ENCODE measurements at regions not wholly inside any gene's neighbourhood (a gene's known extent, or its start where the extent isn't known, plus 50 kb on each side); places are given as distances from the start of the nearest gene placed in this dataset.

GRCh38 chr1:30451532-30452125 lies 271.8 kb downstream of the MATN1 start:
- TF ChIP-seq EP300 (conservative IDR thresholded peaks at IDR 0.05; ENCODE audit: poor library complexity, severe bottlenecking) (no peak), MXI1 (conservative IDR thresholded peaks at IDR 0.05; ENCODE audit: poor library complexity, severe bottlenecking) (no peak), SMC3 (conservative IDR thresholded peaks at IDR 0.05; ENCODE audit: poor library complexity) (no peak), POLR2AphosphoS5 (IDR thresholded peaks at IDR 0.05) (no peak), RAD21 (conservative IDR thresholded peaks at IDR 0.05) (no peak), EZH2 (IDR thresholded peaks at IDR 0.05; ENCODE audit: borderline replicate concordance, insufficient read depth, low read length, poor library complexity, severe bottlenecking) (no peak)
- TF ChIP-seq, protein P1, sequence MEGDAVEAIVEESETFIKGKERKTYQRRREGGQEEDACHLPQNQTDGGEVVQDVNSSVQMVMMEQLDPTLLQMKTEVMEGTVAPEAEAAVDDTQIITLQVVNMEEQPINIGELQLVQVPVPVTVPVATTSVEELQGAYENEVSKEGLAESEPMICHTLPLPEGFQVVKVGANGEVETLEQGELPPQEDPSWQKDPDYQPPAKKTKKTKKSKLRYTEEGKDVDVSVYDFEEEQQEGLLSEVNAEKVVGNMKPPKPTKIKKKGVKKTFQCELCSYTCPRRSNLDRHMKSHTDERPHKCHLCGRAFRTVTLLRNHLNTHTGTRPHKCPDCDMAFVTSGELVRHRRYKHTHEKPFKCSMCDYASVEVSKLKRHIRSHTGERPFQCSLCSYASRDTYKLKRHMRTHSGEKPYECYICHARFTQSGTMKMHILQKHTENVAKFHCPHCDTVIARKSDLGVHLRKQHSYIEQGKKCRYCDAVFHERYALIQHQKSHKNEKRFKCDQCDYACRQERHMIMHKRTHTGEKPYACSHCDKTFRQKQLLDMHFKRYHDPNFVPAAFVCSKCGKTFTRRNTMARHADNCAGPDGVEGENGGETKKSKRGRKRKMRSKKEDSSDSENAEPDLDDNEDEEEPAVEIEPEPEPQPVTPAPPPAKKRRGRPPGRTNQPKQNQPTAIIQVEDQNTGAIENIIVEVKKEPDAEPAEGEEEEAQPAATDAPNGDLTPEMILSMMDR (IDR thresholded peaks at IDR 0.05; ENCODE audit: poor library complexity, severe bottlenecking) = no peak
- Histone ChIP-seq H3K9ac (ENCODE audit: low read length) (no peak overlapping the region), H3F3A (ENCODE audit: insufficient read depth, low read length, poor library complexity, severe bottlenecking) (no peaks in the 10 kb centered on the region), H3K27ac (ENCODE audit: low read length) (no peak overlapping the region), H3K79me2 (replicated peaks; ENCODE audit: insufficient read depth, low read length) (no peaks in the 10 kb centered on the region), H3K36me3 (ENCODE audit: insufficient read depth, low read length) (no peaks in the 10 kb centered on the region), H3K4me2 (ENCODE audit: low read length) (no peak overlapping the region), H2AFZ (ENCODE audit: low read depth, low read length) (no peak overlapping the region), H3K27me3 (ENCODE audit: insufficient read depth, low read depth, low read length) (no peaks in the 10 kb centered on the region), H3K4me3 (ENCODE audit: low read length) (no peak overlapping the region), H4K20me1 (ENCODE audit: insufficient read depth) (no peaks in the 10 kb centered on the region), H3K9me3 (ENCODE audit: low read length) (no peaks in the 10 kb centered on the region), H3K9me2 (ENCODE audit: insufficient read depth, low read length) (no peaks in the 10 kb centered on the region)

DNA sequence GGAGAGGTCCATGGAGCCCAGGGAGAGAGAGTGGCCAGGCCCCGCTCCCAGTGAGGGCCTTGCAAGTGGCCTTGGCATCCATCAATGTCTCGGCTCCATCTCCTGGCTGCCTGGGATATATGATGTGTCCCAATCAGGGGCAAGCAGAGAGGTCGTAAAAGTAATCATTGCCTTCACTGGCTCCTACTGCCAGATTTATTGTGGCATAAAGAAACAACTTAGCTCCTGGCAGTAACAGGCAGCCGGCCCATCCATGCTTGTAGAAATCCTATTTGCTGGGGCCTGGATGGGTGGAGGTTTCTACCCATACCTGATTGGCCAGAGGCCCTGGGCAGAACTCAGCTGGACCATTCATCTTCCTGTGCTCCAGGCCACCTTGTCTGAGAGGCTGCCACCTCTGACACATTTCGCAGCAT lies 272.6 kb downstream of the MATN1 start:
- Histone ChIP-seq H4K20me1 (ENCODE audit: insufficient read depth) (no peaks in the 10 kb centered on the region), H3K9ac (ENCODE audit: low read length) (no peak overlapping the region), H3K79me2 (replicated peaks; ENCODE audit: insufficient read depth, low read length) (no peaks in the 10 kb centered on the region), H3F3A (ENCODE audit: insufficient read depth, low read length, poor library complexity, severe bottlenecking) (no peaks in the 10 kb centered on the region), H3K9me2 (ENCODE audit: insufficient read depth, low read length) (no peaks in the 10 kb centered on the region), H3K27me3 (ENCODE audit: insufficient read depth, low read depth, low read length) (no peaks in the 10 kb centered on the region), H3K4me3 (ENCODE audit: low read length) (no peak overlapping the region), H3K27ac (ENCODE audit: low read length) (no peak overlapping the region), H3K36me3 (ENCODE audit: insufficient read depth, low read length) (no peaks in the 10 kb centered on the region), H2AFZ (ENCODE audit: low read depth, low read length) (no peak overlapping the region), H3K9me3 (ENCODE audit: low read length) (no peaks in the 10 kb centered on the region), H3K4me2 (ENCODE audit: low read length) (no peak overlapping the region)
- TF ChIP-seq TAF1 (IDR thresholded peaks at IDR 0.05; ENCODE audit: low read depth) = no peak

DNA sequence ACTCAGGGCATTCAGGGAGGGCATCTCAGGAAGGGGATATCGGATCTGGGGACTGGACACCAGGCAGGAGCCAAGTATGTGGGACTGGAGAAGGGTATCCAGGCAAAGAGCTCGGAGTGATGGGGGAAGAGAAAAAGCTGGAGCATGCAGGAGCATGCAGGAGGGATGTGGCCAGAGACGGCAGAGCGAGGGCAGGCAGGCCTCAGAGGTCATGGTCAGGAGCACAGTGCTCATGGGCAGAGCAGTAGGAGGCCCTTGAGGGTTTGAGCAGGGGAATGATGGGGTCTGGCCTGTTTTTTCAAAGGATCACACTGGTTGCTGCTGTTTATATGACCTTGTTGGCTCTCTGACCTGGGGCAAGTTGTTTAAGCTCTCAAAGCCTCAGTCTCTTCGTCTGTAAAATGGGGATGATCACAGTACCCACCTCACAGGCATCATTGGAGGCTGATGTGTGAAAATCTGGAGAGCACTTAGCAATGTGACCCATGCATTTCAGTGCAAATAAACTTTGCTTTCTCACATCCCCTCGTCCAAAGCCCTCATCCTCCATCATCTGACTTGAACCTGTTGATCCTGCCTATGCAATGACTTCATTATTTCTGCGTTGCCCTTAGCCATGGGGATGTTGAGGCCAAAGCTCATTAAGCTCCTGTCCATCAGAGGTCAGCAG lies 273.1 kb downstream of the MATN1 start:
- H3K36me3 ChIP-seq (ENCODE audit: insufficient read depth, low read length) = no peaks in the 10 kb centered on the region

More for the DNA sequence above, 273.1 kb downstream of the MATN1 start:
- Histone ChIP-seq H4K20me1 (ENCODE audit: insufficient read depth) (no peaks in the 10 kb centered on the region), H3K9me2 (ENCODE audit: insufficient read depth, low read length) (no peaks in the 10 kb centered on the region), H3K27me3 (ENCODE audit: insufficient read depth, low read depth, low read length) (no peaks in the 10 kb centered on the region), H3K9me3 (ENCODE audit: low read length) (no peaks in the 10 kb centered on the region), H2AFZ (ENCODE audit: low read depth, low read length) (no peak overlapping the region), H3K79me2 (replicated peaks; ENCODE audit: insufficient read depth, low read length) (no peaks in the 10 kb centered on the region), H3K9ac (ENCODE audit: low read length) (no peak overlapping the region), H3K4me2 (ENCODE audit: low read length) (no peak overlapping the region), H3K4me3 (ENCODE audit: low read length) (no peak overlapping the region), H3K27ac (ENCODE audit: low read length) (no peak overlapping the region), H3F3A (ENCODE audit: insufficient read depth, low read length, poor library complexity, severe bottlenecking) (no peaks in the 10 kb centered on the region)
- TF ChIP-seq RAD21 (conservative IDR thresholded peaks at IDR 0.05) (no peak), REST (IDR thresholded peaks at IDR 0.05; ENCODE audit: borderline replicate concordance) (no peak), EP300 (conservative IDR thresholded peaks at IDR 0.05; ENCODE audit: poor library complexity, severe bottlenecking) (no peak), TAF1 (IDR thresholded peaks at IDR 0.05; ENCODE audit: low read depth) (no peak), EZH2 (IDR thresholded peaks at IDR 0.05; ENCODE audit: borderline replicate concordance, insufficient read depth, low read length, poor library complexity, severe bottlenecking) (no peak), POLR2AphosphoS5 (IDR thresholded peaks at IDR 0.05) (no peak), SMC3 (conservative IDR thresholded peaks at IDR 0.05; ENCODE audit: poor library complexity) (no peak), MXI1 (conservative IDR thresholded peaks at IDR 0.05; ENCODE audit: poor library complexity, severe bottlenecking) (no peak)
- TF ChIP-seq, protein P1 (IDR thresholded peaks at IDR 0.05; ENCODE audit: poor library complexity, severe bottlenecking) = no peak

Data from neural cell (in vitro differentiated cells).